ENCODE measurements at regions not wholly inside any gene's neighbourhood (a gene's known extent, or its start where the extent isn't known, plus 50 kb on each side); places are given as distances from the start of the nearest gene placed in this dataset.

- DNase-seq (ENCODE audit: low read depth): no peak
Observed at GRCh38 chr4:35673137-35673536, 571.2 kb downstream of the ARAP2 start.

- no peak for DNase-seq (ENCODE audit: low read depth)
Observed at GRCh38 chr4:35684755-35685154, 559.6 kb downstream of the ARAP2 start.

- no peak for DNase-seq (ENCODE audit: low read depth)
Observed at GRCh38 chr4:35689870-35690269, 554.4 kb downstream of the ARAP2 start.

- no peak for DNase-seq (ENCODE audit: low read depth)
Observed at GRCh38 chr4:35690271-35690670, 554.0 kb downstream of the ARAP2 start.

- no peak for DNase-seq (ENCODE audit: low read depth)
Observed at GRCh38 chr4:35695003-35695402, 549.3 kb downstream of the ARAP2 start.

- no peak for DNase-seq (ENCODE audit: low read depth)
Observed at GRCh38 chr4:35695421-35695820, 548.9 kb downstream of the ARAP2 start.

GRCh38 chr4:35697210-35697736, 547.0 kb downstream of the ARAP2 start:
- no peak for DNase-seq (ENCODE audit: low read depth)

- no peak for DNase-seq (ENCODE audit: low read depth)
Observed at GRCh38 chr4:35700663-35701062, 543.7 kb downstream of the ARAP2 start.

- DNase-seq (ENCODE audit: low read depth): no peak
Observed at GRCh38 chr4:35709080-35709479, 535.2 kb downstream of the ARAP2 start.

- DNase-seq (ENCODE audit: low read depth): no peak
Observed at GRCh38 chr4:35710343-35710742, 534.0 kb downstream of the ARAP2 start.

- no peak for DNase-seq (ENCODE audit: low read depth)
Observed at GRCh38 chr4:35711127-35711526, 533.2 kb downstream of the ARAP2 start.

- no peak for DNase-seq (ENCODE audit: low read depth)
Observed at GRCh38 chr4:35723973-35724372, 520.3 kb downstream of the ARAP2 start.

GRCh38 chr4:35725131-35725530, 519.2 kb downstream of the ARAP2 start:
- DNase-seq (ENCODE audit: low read depth): no peak

- DNase-seq (ENCODE audit: low read depth): no peak
Observed at GRCh38 chr4:35730414-35730813, 513.9 kb downstream of the ARAP2 start.

- no peak for DNase-seq (ENCODE audit: low read depth)
Observed at GRCh38 chr4:35734381-35735098, 509.8 kb downstream of the ARAP2 start.

GRCh38 chr4:35739308-35739707, 505.0 kb downstream of the ARAP2 start:
- DNase-seq (ENCODE audit: low read depth): no peak

- DNase-seq (ENCODE audit: low read depth): no peak
Observed at GRCh38 chr4:35754047-35754446, 490.3 kb downstream of the ARAP2 start.

- no peak for DNase-seq (ENCODE audit: low read depth)
Observed at GRCh38 chr4:35757836-35758235, 486.5 kb downstream of the ARAP2 start.

GRCh38 chr4:35760807-35761206, 483.5 kb downstream of the ARAP2 start:
- no peak for DNase-seq (ENCODE audit: low read depth)

GRCh38 chr4:35771571-35771970, 472.7 kb downstream of the ARAP2 start:
- no peak for DNase-seq (ENCODE audit: low read depth)

GRCh38 chr4:35772291-35772690, 472.0 kb downstream of the ARAP2 start:
- DNase-seq (ENCODE audit: low read depth): no peak

GRCh38 chr4:35789899-35790574, 454.3 kb downstream of the ARAP2 start:
- no peak for DNase-seq (ENCODE audit: low read depth)
